ENCODE measurements at regions not wholly inside any gene's neighbourhood (a gene's known extent, or its start where the extent isn't known, plus 50 kb on each side); places are given as distances from the start of the nearest gene placed in this dataset.

- DNase-seq (ENCODE audit: low read depth), result no peak
- H3K4me3 ChIP-seq (ENCODE audit: low read depth, low read length), result no peak overlapping the region
- TF ChIP-seq MAX (IDR thresholded peaks at IDR 0.05; ENCODE audit: low read depth, low read length) (no peak), CTCF (IDR thresholded peaks at IDR 0.05; ENCODE audit: low read depth, low read length) (no peak), MYC (IDR thresholded peaks at IDR 0.05; ENCODE audit: low read depth, low read length) (no peak), POLR2A (IDR thresholded peaks at IDR 0.05; ENCODE audit: extremely low read depth, insufficient read length) (no peak)
These were observed 285.0 kb upstream of the SLC10A2 start for GRCh38 chr13:103351035-103351828.

- no peak for TF ChIP-seq MAX (IDR thresholded peaks at IDR 0.05; ENCODE audit: low read depth, low read length)
- TF ChIP-seq CTCF (IDR thresholded peaks at IDR 0.05; ENCODE audit: low read depth, low read length), result no peak
- no peak for TF ChIP-seq POLR2A (IDR thresholded peaks at IDR 0.05; ENCODE audit: extremely low read depth, insufficient read length)
- no peak for TF ChIP-seq MYC (IDR thresholded peaks at IDR 0.05; ENCODE audit: low read depth, low read length)
- H3K4me3 ChIP-seq (ENCODE audit: low read depth, low read length), result no peak overlapping the region
- no peak for DNase-seq (ENCODE audit: low read depth)
These were observed 283.9 kb upstream of the SLC10A2 start for GRCh38 chr13:103350147-103350546.

- H3K4me3 ChIP-seq (ENCODE audit: low read depth, low read length), result no peak overlapping the region
- no peak for TF ChIP-seq POLR2A (IDR thresholded peaks at IDR 0.05; ENCODE audit: extremely low read depth, insufficient read length)
- no peak for TF ChIP-seq CTCF (IDR thresholded peaks at IDR 0.05; ENCODE audit: low read depth, low read length)
- no peak for TF ChIP-seq MYC (IDR thresholded peaks at IDR 0.05; ENCODE audit: low read depth, low read length)
- no peak for TF ChIP-seq MAX (IDR thresholded peaks at IDR 0.05; ENCODE audit: low read depth, low read length)
- DNase-seq (ENCODE audit: low read depth), result no peak
These were observed 283.2 kb upstream of the SLC10A2 start for GRCh38 chr13:103349211-103349980.

GRCh38 chr13:103335241-103335640, 269.0 kb upstream of the SLC10A2 start:
- DNase-seq (ENCODE audit: low read depth), result no peak
- H3K4me3 ChIP-seq (ENCODE audit: low read depth, low read length), result no peak overlapping the region
- TF ChIP-seq MYC (IDR thresholded peaks at IDR 0.05; ENCODE audit: low read depth, low read length), result no peak
- no peak for TF ChIP-seq POLR2A (IDR thresholded peaks at IDR 0.05; ENCODE audit: extremely low read depth, insufficient read length)
- no peak for TF ChIP-seq CTCF (IDR thresholded peaks at IDR 0.05; ENCODE audit: low read depth, low read length)
- no peak for TF ChIP-seq MAX (IDR thresholded peaks at IDR 0.05; ENCODE audit: low read depth, low read length)

- no peak for DNase-seq (ENCODE audit: low read depth)
- TF ChIP-seq MYC (IDR thresholded peaks at IDR 0.05; ENCODE audit: low read depth, low read length), result no peak
- no peak for TF ChIP-seq MAX (IDR thresholded peaks at IDR 0.05; ENCODE audit: low read depth, low read length)
- no peak for TF ChIP-seq POLR2A (IDR thresholded peaks at IDR 0.05; ENCODE audit: extremely low read depth, insufficient read length)
- TF ChIP-seq CTCF (IDR thresholded peaks at IDR 0.05; ENCODE audit: low read depth, low read length), result no peak
- no peak overlapping the region for H3K4me3 ChIP-seq (ENCODE audit: low read depth, low read length)
These were observed 265.7 kb upstream of the SLC10A2 start for GRCh38 chr13:103331924-103332323.

Measured in NB4 (cell line).